GM21515 (cell line): ENCODE measurements at regions not wholly inside any gene's neighbourhood (a gene's known extent, or its start where the extent isn't known, plus 50 kb on each side); places are given as distances from the start of the nearest gene placed in this dataset.
"Not testable (repeated sequence)": the region's sequence is repeated elsewhere in the genome, so short reads cannot be mapped to it uniquely, and the experiment has no call there.

Experiments used
- ATAC-seq: cut with Tn5 transposase; IDR thresholded peaks from one replicate; pipeline ENCODE4 v1.9.1; 2021; ENCODE audit not compliant: unreplicated experiment

GRCh38 chr14:106802413-106803364 is 1276.3 kb downstream of the TMEM121 start:
- ATAC-seq: no peak

DNA sequence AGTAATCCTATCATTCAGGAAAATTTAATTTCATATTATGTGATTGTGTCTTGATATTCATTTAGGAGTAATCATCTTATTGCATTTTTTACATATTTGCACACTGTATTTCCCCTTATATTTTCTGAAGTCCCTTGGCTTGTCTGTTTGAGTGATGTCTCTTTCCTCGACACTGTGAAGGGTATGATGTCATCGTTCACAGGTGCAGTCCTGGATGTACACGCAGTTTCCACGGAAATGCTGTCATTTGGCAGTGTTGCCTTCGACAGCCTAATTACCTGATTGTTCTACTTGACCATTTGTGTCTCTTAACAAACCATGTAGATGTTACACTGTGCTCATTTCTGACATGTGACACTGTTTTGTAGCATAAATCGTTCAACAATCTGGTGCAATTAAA is 1277.0 kb downstream of the TMEM121 start:
- ATAC-seq: no peak

DNA sequence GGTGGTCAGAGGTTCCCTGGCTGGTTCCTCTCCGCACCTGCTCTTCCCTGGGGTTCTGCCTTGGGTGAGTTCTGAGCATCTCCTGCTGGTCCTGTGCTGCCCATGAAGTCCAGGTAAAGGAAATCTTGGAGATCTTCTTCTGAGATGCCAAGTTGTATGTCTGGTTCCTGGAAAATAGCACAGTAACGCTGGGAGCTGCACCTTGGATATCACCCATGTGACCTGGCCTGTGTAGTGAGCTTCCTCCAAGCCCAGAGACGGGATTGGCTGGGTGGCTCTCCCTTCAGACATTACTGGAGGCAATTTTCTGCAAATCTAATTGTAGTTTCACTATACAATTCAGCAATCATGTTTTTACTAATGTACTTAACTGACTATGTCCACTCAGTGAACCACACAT is 1281.1 kb downstream of the TMEM121 start:
- ATAC-seq: no peak

- no peak for ATAC-seq
Observed at GRCh38 chr14:106808458-106808857, 1282.1 kb downstream of the TMEM121 start.

GRCh38 chr14:106808907-106809306 is 1282.5 kb downstream of the TMEM121 start:
- ATAC-seq: no peak

GRCh38 chr14:106809615-106810014 is 1283.2 kb downstream of the TMEM121 start:
- ATAC-seq: no peak

DNA sequence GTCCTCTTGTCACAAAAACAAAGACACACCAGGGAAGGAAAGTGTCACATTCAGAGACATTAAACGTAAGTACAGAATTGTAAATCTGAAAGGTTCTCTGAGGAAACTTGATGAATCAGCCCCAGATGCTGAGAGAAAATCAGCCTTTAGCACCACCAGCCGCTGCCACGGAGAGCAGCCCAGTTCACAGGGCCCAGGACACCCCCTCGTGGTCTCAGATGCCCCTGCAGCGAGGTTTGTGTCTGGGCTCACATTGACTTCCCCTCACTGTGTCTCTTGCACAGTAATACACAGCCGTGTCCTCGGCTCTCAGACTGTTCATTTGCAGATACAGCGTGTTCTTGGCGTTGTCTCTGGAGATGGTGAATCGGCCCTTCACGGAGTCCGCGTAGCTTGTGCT is 1283.8 kb downstream of the TMEM121 start:
- ATAC-seq: not testable (repeated sequence)

GRCh38 chr14:106811162-106811561 is 1284.8 kb downstream of the TMEM121 start:
- no peak for ATAC-seq

DNA sequence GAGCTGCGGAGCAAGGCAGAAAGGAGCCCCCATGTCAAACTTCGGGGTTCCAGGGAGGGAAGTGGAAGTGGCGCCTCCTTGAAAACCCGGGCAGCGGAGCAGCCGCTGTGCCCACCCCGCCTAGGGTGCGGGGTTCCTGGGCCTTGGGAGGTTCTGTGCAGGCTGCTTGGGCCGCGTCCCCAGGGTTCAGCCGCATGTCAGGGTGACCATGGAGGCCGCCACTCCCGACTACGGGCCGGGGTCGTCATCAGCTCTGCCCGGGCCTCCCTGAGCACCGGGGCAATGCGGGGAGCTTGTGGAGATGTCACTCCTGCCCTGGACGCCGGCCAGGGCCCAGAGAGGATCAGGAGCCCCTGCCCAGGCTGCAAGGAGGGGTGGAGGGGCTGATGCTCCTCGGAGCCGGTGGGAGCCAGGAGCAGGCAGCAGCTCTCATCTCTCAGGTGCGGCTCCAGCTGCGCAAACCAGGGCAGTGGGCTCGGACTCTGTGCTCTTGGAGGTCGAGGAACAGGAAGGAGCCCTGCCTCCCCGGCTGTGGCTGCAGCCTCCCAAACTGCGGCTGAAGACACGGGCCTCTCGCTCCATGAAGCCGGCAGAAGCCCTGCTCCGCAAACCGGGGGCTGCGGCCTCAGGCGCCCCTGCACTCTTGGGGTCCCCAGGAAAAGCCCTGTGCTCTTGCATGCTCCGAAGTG is 1286.5 kb downstream of the TMEM121 start:
- ATAC-seq: no peak

DNA sequence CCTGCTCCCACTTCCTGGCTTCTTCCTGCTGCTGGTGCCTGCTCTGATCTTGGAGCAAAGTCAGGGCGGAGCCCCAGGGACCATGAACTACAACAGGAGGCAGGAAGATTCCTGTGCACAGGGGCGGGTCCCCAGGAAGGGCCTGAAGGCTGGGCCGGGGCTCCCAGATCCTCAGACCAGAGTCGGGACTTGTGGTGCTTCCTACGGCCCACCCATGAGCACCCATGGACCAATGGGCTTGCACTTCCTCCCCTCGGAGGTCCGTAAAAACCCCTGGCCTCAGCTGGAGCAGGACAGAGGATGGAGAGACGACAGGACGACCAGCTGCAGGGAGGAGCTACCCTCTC is 1287.1 kb downstream of the TMEM121 start:
- ATAC-seq: no peak

GRCh38 chr14:106820119-106820518 is 1293.7 kb downstream of the TMEM121 start:
- no peak for ATAC-seq

- ATAC-seq: no peak
Observed at GRCh38 chr14:106821119-106821518, 1294.7 kb downstream of the TMEM121 start.

DNA sequence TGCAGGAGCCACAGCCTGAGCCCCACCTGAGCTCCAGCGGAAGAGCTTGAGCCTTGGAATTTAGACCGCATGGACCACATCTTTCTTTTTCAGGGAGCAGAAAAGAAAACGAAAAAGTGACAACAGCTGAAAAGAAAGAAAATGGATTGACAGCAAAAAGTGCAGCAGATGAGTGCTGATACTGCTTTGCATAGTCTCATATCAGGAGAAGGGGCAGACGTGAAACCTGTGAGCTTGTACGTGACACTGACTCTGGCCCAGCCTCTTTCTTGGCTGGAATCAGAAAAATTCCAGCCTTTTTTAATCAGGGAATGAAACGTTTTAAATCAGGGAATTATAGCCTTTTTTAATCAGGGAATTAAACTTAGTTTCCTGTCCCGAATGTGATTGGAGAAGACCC is 1296.5 kb downstream of the TMEM121 start:
- no peak for ATAC-seq

DNA sequence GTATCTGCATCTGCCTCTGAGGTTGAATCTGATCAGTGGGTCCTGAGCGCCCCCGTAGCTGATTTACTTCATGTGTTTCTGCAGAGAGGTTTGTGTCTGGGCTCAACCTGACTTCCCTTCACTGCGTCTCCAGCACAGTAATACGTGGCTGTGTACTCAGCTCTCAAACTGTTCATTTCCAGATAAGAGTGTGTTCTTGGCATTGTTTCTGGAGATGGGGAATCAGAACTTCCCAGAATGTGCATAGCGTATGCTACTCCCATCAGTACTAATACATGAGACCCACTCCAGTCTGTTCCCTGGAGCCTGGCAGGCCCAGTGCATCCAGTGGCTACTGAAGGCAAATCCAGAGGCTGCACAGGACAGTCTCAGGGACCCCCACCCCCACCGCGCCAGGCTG is 1297.2 kb downstream of the TMEM121 start:
- ATAC-seq: no peak

GRCh38 chr14:106826833-106827369 is 1300.5 kb downstream of the TMEM121 start:
- no peak for ATAC-seq

DNA sequence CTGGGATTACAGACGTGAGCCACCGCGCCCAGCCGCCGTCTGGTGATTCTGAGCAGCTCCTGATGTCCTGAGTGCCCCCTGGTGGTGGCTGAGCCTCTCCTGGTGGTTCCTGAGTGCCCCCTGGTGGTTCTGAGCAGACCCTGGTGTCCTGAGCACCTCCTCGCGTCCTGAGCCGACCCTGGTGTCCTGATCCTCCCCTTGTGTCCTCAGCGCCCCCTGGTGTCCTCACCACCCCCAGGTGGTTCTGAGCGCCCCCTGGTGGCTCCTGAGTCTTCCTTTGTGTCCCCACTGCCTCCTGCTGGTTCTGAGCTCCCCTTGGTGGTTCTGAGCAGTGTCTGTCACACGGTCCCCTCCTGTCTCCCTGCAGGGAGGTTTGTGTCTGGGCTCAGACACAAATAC is 1304.9 kb downstream of the TMEM121 start:
- peak; percentile 77 for ATAC-seq

- ATAC-seq: no peak
Observed at GRCh38 chr14:106837870-106838269, 1311.5 kb downstream of the TMEM121 start.

- ATAC-seq: no peak
Observed at GRCh38 chr14:106838991-106839769, 1312.8 kb downstream of the TMEM121 start.

DNA sequence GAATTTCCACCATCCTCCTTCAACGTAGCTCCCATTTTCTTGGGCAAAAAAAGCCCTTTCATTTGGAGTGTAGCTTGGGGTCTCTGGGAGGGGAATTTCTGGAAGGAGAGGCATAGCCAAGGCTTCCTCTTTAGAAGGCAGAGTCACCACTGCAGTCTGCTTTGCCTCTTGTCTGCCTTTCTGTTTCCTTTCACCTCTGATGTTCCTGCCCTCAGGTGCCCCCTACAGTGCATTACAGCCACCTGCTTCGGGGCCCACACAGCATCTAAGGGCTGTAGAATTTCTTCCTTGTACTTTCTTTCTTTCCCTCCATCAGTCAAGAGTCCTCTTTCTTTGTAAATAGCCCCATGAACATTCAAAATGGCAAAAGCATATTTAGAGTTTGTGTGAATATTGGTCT is 1313.9 kb downstream of the TMEM121 start:
- no peak for ATAC-seq

DNA sequence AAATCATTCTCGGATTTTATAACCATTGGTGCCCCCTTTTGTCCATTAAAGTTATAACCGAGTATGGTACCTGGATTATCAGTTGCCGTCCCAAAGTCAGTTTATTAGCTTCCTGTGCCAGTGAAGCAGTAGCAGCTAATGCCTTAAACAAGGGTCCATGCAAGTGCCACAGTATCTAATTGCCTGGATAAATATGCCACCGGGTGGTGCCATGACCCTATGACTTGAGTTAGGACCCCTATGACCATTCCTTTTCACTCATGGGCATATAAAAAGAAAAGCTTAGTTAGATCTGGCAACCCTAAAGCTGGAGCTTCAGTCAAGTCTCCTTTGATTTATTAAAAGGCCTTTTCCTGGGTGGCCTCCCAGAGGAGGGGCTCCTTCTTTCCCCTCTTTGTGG is 1314.6 kb downstream of the TMEM121 start:
- no peak for ATAC-seq

DNA sequence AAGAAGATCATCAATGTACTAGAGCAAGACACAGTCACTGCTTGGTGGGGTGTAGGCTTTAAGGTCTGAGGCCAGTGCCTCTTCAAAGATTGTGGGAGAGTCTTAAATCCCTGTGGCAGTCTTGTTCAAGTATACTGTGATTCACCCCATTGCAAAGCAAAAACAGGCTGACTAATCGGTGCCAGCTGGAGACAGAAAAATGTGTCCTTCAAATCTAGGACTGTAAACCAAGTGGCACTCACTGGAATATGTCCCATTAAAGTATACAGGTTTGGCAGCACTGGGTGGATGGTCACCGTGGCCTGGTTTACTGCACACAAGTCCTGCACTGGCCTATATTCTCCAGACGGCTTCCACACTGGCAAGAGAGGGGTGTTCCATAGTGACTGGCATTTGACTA is 1315.3 kb downstream of the TMEM121 start:
- ATAC-seq: no peak
